GM23338 (cell line): ENCODE measurements at regions not wholly inside any gene's neighbourhood (a gene's known extent, or its start where the extent isn't known, plus 50 kb on each side); places are given as distances from the start of the nearest gene placed in this dataset.

Experiments
- ATAC-seq: fragments of 200-7000 bp; cut with Tn5 transposase; 3 replicates; pipeline ENCODE4 v1.9.1; 2020
- DNase-seq: peaks from one replicate; pipeline ENCODE4 v3.0.0-alpha.2; 2015; ENCODE audit warnings: low spot score
- H2AFZ ChIP-seq: fragments of 200-600 bp; sonication (generic); 2 replicates; pipeline ENCODE4 v1.8.0; 2016; ENCODE audit warnings: antibody characterized with exemption, mild to moderate bottlenecking, moderate library complexity
- H3F3A ChIP-seq: fragments of 200-600 bp; sonication (generic); replicated peaks from 2 replicates; pipeline ENCODE4 v1.8.0; 2017; ENCODE audit warnings: antibody characterized with exemption, mixed run types, low read depth
- H3K27ac ChIP-seq: fragments of 200-600 bp; sonication (generic); 2 replicates; pipeline ENCODE4 v1.6.1; 2016; ENCODE audit warnings: low read depth
- H3K27me3 ChIP-seq: fragments of 200-600 bp; sonication (generic); 2 replicates; pipeline ENCODE4 v1.8.0; 2016; ENCODE audit warnings: mild to moderate bottlenecking, mixed run types, moderate library complexity; ENCODE audit not compliant: insufficient read depth
- H3K36me3 ChIP-seq: fragments of 200-600 bp; sonication (generic); 2 replicates; pipeline ENCODE4 v1.8.0; 2016; ENCODE audit warnings: mild to moderate bottlenecking; ENCODE audit not compliant: insufficient read depth
- H3K4me1 ChIP-seq: fragments of 200-600 bp; sonication (generic); 2 replicates; pipeline ENCODE4 v1.8.0; 2016; ENCODE audit warnings: mild to moderate bottlenecking, moderate library complexity; ENCODE audit not compliant: insufficient read depth
- H3K4me2 ChIP-seq: fragments of 200-600 bp; sonication (generic); 2 replicates; pipeline ENCODE4 v1.7.1; 2017; ENCODE audit warnings: mixed run types
- H3K4me3 ChIP-seq: fragments of 200-600 bp; sonication (generic); 2 replicates; pipeline ENCODE4 v1.6.1; 2016; ENCODE audit warnings: mixed run types
- H3K79me2 ChIP-seq: fragments of 200-600 bp; sonication (generic); replicated peaks from 2 replicates; pipeline ENCODE4 v1.8.0; 2017; ENCODE audit warnings: mild to moderate bottlenecking; ENCODE audit not compliant: insufficient read depth
- H3K9me2 ChIP-seq: fragments of 200-600 bp; sonication (generic); 2 replicates; pipeline ENCODE4 v1.8.0; 2017; ENCODE audit not compliant: insufficient read depth
- H4K20me1 ChIP-seq: fragments of 200-600 bp; sonication (generic); replicated peaks from 2 replicates; pipeline ENCODE4 v1.8.0; 2017; ENCODE audit warnings: mild to moderate bottlenecking; ENCODE audit not compliant: insufficient read depth
- H3K27ac Mint-ChIP-seq: 2 replicates; pipeline ENCODE4 v1.8.0; 2020; ENCODE audit warnings: inconsistent platforms, mild to moderate bottlenecking, moderate library complexity, mixed read lengths
- H3K27me3 Mint-ChIP-seq: 3 replicates; pipeline ENCODE4 v1.8.0; 2022; ENCODE audit warnings: low read depth, mild to moderate bottlenecking, moderate library complexity, mixed read lengths, inconsistent platforms; ENCODE audit not compliant: insufficient read depth, poor library complexity
- H3K36me3 Mint-ChIP-seq: 3 replicates; pipeline ENCODE4 v1.8.0; 2021; ENCODE audit warnings: low read depth, mild to moderate bottlenecking, inconsistent platforms, moderate library complexity, mixed read lengths
- H3K4me1 Mint-ChIP-seq: 3 replicates; pipeline ENCODE4 v1.8.0; 2020; ENCODE audit warnings: mild to moderate bottlenecking, inconsistent platforms, mixed read lengths
- H3K4me3 Mint-ChIP-seq: 3 replicates; pipeline ENCODE4 v1.8.0; 2021; ENCODE audit warnings: moderate library complexity, mild to moderate bottlenecking, inconsistent platforms, mixed read lengths
- H3K9me3 Mint-ChIP-seq: 3 replicates; pipeline ENCODE4 v1.8.0; 2020; ENCODE audit warnings: moderate library complexity, mild to moderate bottlenecking, inconsistent platforms, mixed read lengths
- CTCF ChIP-seq, 2 experiments: fragments of 200-600 bp in 1 of 2; sonication (generic) in 1 of 2; conservative IDR thresholded peaks; 2 replicates each; pipeline versions ENCODE4 v1.5.1 to v1.6.1; 2016 to 2017; ENCODE audit warnings: antibody characterized with exemption in 2 of 2, low read depth in 2 of 2, mild to moderate bottlenecking in 2 of 2, moderate library complexity in 1 of 2
- EZH2 ChIP-seq: fragments of 200-600 bp; sonication (generic); IDR thresholded peaks from one replicate; pipeline ENCODE4 v1.8.0; 2017; ENCODE audit warnings: antibody characterized with exemption, mild to moderate bottlenecking, low read depth; ENCODE audit not compliant: unreplicated experiment
- JUNB ChIP-seq: IDR thresholded peaks from one replicate; pipeline ENCODE4 v1.6.1; 2016; ENCODE audit warnings: antibody characterized with exemption; ENCODE audit not compliant: unreplicated experiment
- NANOG ChIP-seq: IDR thresholded peaks from 2 replicates; pipeline ENCODE4 v1.6.1; 2016; ENCODE audit warnings: antibody characterized with exemption, borderline replicate concordance
- STAT1 ChIP-seq: IDR thresholded peaks from one replicate; pipeline ENCODE4 v1.6.1; 2016; ENCODE audit warnings: antibody characterized with exemption; ENCODE audit not compliant: unreplicated experiment
- ZNF462 ChIP-seq: fragments of 250-450 bp; sonication (Bioruptor Pico); IDR thresholded peaks from 2 replicates; pipeline ENCODE4 v1.5.0; 2020; ENCODE audit warnings: mild to moderate bottlenecking, moderate library complexity

GRCh38 chr12:87348071-87348470 is 681.1 kb downstream of the C12orf50 start:
- Mint-ChIP-seq H3K27me3 (no peaks in the 10 kb centered on the region), H3K4me3 (no peak overlapping the region), H3K27ac (no peak overlapping the region), H3K4me1 (no peaks in the 10 kb centered on the region), H3K36me3 (no peaks in the 10 kb centered on the region), H3K9me3 (no peaks in the 10 kb centered on the region; the same call in 2 of the 3 replicates)
- Histone ChIP-seq H3K36me3 (no peaks in the 10 kb centered on the region), H3K9me2 (no peaks in the 10 kb centered on the region), H2AFZ (no peak overlapping the region), H4K20me1 (no peaks in the 10 kb centered on the region), H3K27ac (no peak overlapping the region), H3F3A (no peaks in the 10 kb centered on the region), H3K4me2 (no peak overlapping the region), H3K27me3 (no peaks in the 10 kb centered on the region), H3K4me3 (no peak overlapping the region), H3K79me2 (no peaks in the 10 kb centered on the region), H3K4me1 (no peaks in the 10 kb centered on the region)
- ATAC-seq (no peak), DNase-seq (no peak)
- no peak for TF ChIP-seq ZNF462
- no peak for TF ChIP-seq NANOG
- TF ChIP-seq STAT1 = no peak
- TF ChIP-seq EZH2 = no peak

- H3K9me2 ChIP-seq = no peaks in the 10 kb centered on the region
- no peaks in the 10 kb centered on the region for H3K4me1 ChIP-seq
- Mint-ChIP-seq H3K9me3 (no peaks in the 10 kb centered on the region; the same call in 2 of the 3 replicates), H3K4me1 (no peaks in the 10 kb centered on the region), H3K27me3 (no peaks in the 10 kb centered on the region), H3K27ac (peak overlapping the region; percentile 15), H3K4me3 (no peak overlapping the region), H3K36me3 (no peaks in the 10 kb centered on the region)
- no peaks in the 10 kb centered on the region for H3K79me2 ChIP-seq
- peak; percentile 39 for DNase-seq
- no peaks in the 10 kb centered on the region for H4K20me1 ChIP-seq
- no peaks in the 10 kb centered on the region for H3K27me3 ChIP-seq
- no peak overlapping the region for H2AFZ ChIP-seq
- TF ChIP-seq JUNB = no peak
- peak; percentile 48 to 58 for TF ChIP-seq CTCF (conservative IDR thresholded peaks at IDR 0.05; ENCODE audit: low read depth in 2 of 2)
- ATAC-seq = no peak
- H3F3A ChIP-seq = no peaks in the 10 kb centered on the region
- no peak overlapping the region for H3K4me2 ChIP-seq
- no peak overlapping the region for H3K27ac ChIP-seq
- H3K36me3 ChIP-seq = no peaks in the 10 kb centered on the region
- no peak overlapping the region for H3K4me3 ChIP-seq
Observed at GRCh38 chr12:87344699-87345098, 684.5 kb downstream of the C12orf50 start.
